H9 (cell line): ENCODE measurements at regions not wholly inside any gene's neighbourhood (a gene's known extent, or its start where the extent isn't known, plus 50 kb on each side); places are given as distances from the start of the nearest gene placed in this dataset.

Experiments used
- DNase-seq: peaks from one replicate; pipeline ENCODE4 v3.0.0-alpha.2; 2017
- H2AFZ ChIP-seq: one replicate; pipeline ENCODE4 v1.6.1; 2013; ENCODE audit warnings: mild to moderate bottlenecking, low read length, control low read depth, moderate library complexity
- H2AK5ac ChIP-seq: 2 replicates; pipeline ENCODE4 v1.6.1; 2013; ENCODE audit warnings: low read length, control low read depth, mixed read lengths; ENCODE audit not compliant: insufficient read length
- H2BK120ac ChIP-seq: one replicate; pipeline ENCODE4 v1.6.1; 2013; ENCODE audit warnings: low read depth, mild to moderate bottlenecking, low read length, control low read depth, inconsistent platforms; ENCODE audit not compliant: poor library complexity, severe bottlenecking
- H2BK12ac ChIP-seq: 2 replicates; pipeline ENCODE4 v1.6.1; 2013; ENCODE audit warnings: low read length, control low read depth, mixed read lengths, low read depth; ENCODE audit not compliant: insufficient read length
- H2BK15ac ChIP-seq: 2 replicates; pipeline ENCODE4 v1.6.1; 2013; ENCODE audit warnings: low read depth, low read length, control low read depth
- H2BK20ac ChIP-seq: one replicate; pipeline ENCODE4 v1.6.1; 2013; ENCODE audit warnings: low read depth, mild to moderate bottlenecking, low read length, control low read depth, inconsistent platforms; ENCODE audit not compliant: poor library complexity, severe bottlenecking
- H2BK5ac ChIP-seq: 2 replicates; pipeline ENCODE4 v1.6.1; 2013; ENCODE audit warnings: low read length, control low read depth, mixed read lengths; ENCODE audit not compliant: insufficient read length
- H3K14ac ChIP-seq: 2 replicates; pipeline ENCODE4 v1.6.1; 2013; ENCODE audit warnings: low read length, control low read depth; ENCODE audit not compliant: insufficient read depth
- H3K18ac ChIP-seq: 2 replicates; pipeline ENCODE4 v1.6.1; 2013; ENCODE audit warnings: low read depth, mild to moderate bottlenecking, mixed read lengths, low read length, control low read depth; ENCODE audit not compliant: insufficient read length
- H3K23ac ChIP-seq: 2 replicates; pipeline ENCODE4 v1.6.1; 2013; ENCODE audit warnings: low read length, control low read depth, mixed read lengths, low read depth; ENCODE audit not compliant: insufficient read length
- H3K23me2 ChIP-seq: 2 replicates; pipeline ENCODE4 v1.6.1; 2013; ENCODE audit warnings: low read depth, mild to moderate bottlenecking, mixed read lengths, low read length, control low read depth; ENCODE audit not compliant: insufficient read length, poor library complexity, severe bottlenecking
- H3K27ac ChIP-seq: 2 replicates; pipeline ENCODE4 v1.5.1; 2013; ENCODE audit warnings: low read length, control low read depth, mixed read lengths, low read depth; ENCODE audit not compliant: insufficient read length
- H3K27me3 ChIP-seq: 2 replicates; pipeline ENCODE4 v1.6.1; 2013; ENCODE audit warnings: low read length, control low read depth, inconsistent platforms; ENCODE audit not compliant: insufficient read depth
- H3K4ac ChIP-seq: 2 replicates; pipeline ENCODE4 v1.6.1; 2013; ENCODE audit warnings: low read depth, mild to moderate bottlenecking, control low read depth, inconsistent platforms, low read length, moderate library complexity
- H3K4me1 ChIP-seq: 2 replicates; pipeline ENCODE4 v1.6.1; 2013; ENCODE audit warnings: low read length, control low read depth, inconsistent platforms; ENCODE audit not compliant: insufficient read depth
- H3K4me2 ChIP-seq: 2 replicates; pipeline ENCODE4 v1.6.1; 2013; ENCODE audit warnings: low read length, control low read depth, mixed read lengths; ENCODE audit not compliant: insufficient read length, insufficient read depth
- H3K56ac ChIP-seq: 2 replicates; pipeline ENCODE4 v1.6.1; 2013; ENCODE audit warnings: low read depth, mild to moderate bottlenecking, mixed read lengths, low read length, control low read depth; ENCODE audit not compliant: insufficient read length
- H3K79me1 ChIP-seq: 2 replicates; pipeline ENCODE4 v1.6.1; 2013; ENCODE audit warnings: low read depth, mild to moderate bottlenecking, moderate library complexity, low read length, control low read depth, inconsistent platforms; ENCODE audit not compliant: insufficient read depth, poor library complexity, severe bottlenecking
- H3K79me2 ChIP-seq: 2 replicates; pipeline ENCODE4 v1.6.1; 2013; ENCODE audit warnings: low read length, control low read depth, inconsistent platforms; ENCODE audit not compliant: insufficient read depth
- H3K9ac ChIP-seq: 2 replicates; pipeline ENCODE4 v1.6.1; 2013; ENCODE audit warnings: low read length, control low read depth, mixed read lengths; ENCODE audit not compliant: insufficient read length; ENCODE audit errors: extremely low read depth
- H3K9me3 ChIP-seq: one replicate; pipeline ENCODE4 v1.6.1; 2013; ENCODE audit warnings: low read depth, low read length, inconsistent platforms; ENCODE audit not compliant: control insufficient read depth
- H3T11ph ChIP-seq: one replicate; pipeline ENCODE4 v1.6.1; 2013; ENCODE audit warnings: mild to moderate bottlenecking, low read length, control low read depth, inconsistent platforms
- H4K20me1 ChIP-seq: one replicate; pipeline ENCODE4 v1.6.1; 2013; ENCODE audit not compliant: control insufficient read depth, insufficient read length, insufficient read depth
- H4K5ac ChIP-seq: 2 replicates; pipeline ENCODE4 v1.6.1; 2013; ENCODE audit warnings: low read depth, mild to moderate bottlenecking, mixed read lengths, low read length, control low read depth; ENCODE audit not compliant: insufficient read length
- H4K8ac ChIP-seq: replicated peaks from 2 replicates; pipeline ENCODE4 v1.6.1; 2013; ENCODE audit warnings: low read length, control low read depth, mixed read lengths, low read depth; ENCODE audit not compliant: insufficient read length
- H4K91ac ChIP-seq: 2 replicates; pipeline ENCODE4 v1.6.1; 2013; ENCODE audit warnings: low read depth, mild to moderate bottlenecking, moderate library complexity, mixed read lengths, low read length, control low read depth; ENCODE audit not compliant: insufficient read length
- H3K27ac Mint-ChIP-seq, 3 experiments: 2 replicates in 2 of 3; 3 replicates in 1 of 3; pipeline ENCODE4 v1.8.0; 2020 to 2021; ENCODE audit warnings: mixed read lengths in 3 of 3, mild to moderate bottlenecking in 1 of 3, moderate library complexity in 1 of 3
- H3K27me3 Mint-ChIP-seq: 2 replicates; pipeline ENCODE4 v1.8.0; 2021; ENCODE audit warnings: low read depth, mild to moderate bottlenecking, moderate library complexity, mixed read lengths
- H3K36me3 Mint-ChIP-seq, 3 experiments: 2 replicates in 2 of 3; 3 replicates in 1 of 3; pipeline ENCODE4 v1.8.0; 2020 to 2021; ENCODE audit warnings: low read depth in 3 of 3, mixed read lengths in 3 of 3; ENCODE audit not compliant: insufficient read depth in 1 of 3
- H3K4me1 Mint-ChIP-seq, 2 experiments: 2 replicates each; pipeline ENCODE4 v1.8.0; 2020; ENCODE audit warnings: mixed read lengths in 2 of 2
- H3K4me3 Mint-ChIP-seq, 2 experiments: 2 replicates in 1 of 2; 3 replicates in 1 of 2; pipeline ENCODE4 v1.8.0; 2020 to 2021; ENCODE audit warnings: mild to moderate bottlenecking in 2 of 2, mixed read lengths in 2 of 2, moderate library complexity in 1 of 2
- H3K9me3 Mint-ChIP-seq, 2 experiments: 2 replicates in 1 of 2; 3 replicates in 1 of 2; pipeline ENCODE4 v1.8.0; 2020; ENCODE audit warnings: mild to moderate bottlenecking in 2 of 2, mixed read lengths in 2 of 2, moderate library complexity in 1 of 2
- CTCF ChIP-seq: fragments of 200-600 bp; sonication (generic); conservative IDR thresholded peaks from 3 replicates; pipeline ENCODE4 v1.8.0; 2021; ENCODE audit warnings: antibody characterized with exemption, mild to moderate bottlenecking
- WGBS: extraction: QIAGEN DNeasy Blood & Tissue Kit; methylation state at CpG from one replicate; pipeline ENCODE4 v1.1.7; 2013; ENCODE audit warnings: missing lambda C conversion rate, low lambda C conversion rate, mixed read lengths; ENCODE audit not compliant: insufficient read length; ENCODE audit errors: extremely low coverage; 5-methylcytosine and 5-hydroxymethylcytosine counted together

GRCh38 chr3:66808891-66809594 lies 189.1 kb upstream of the KBTBD8 start:
- Histone ChIP-seq H3T11ph (no peak overlapping the region), H4K91ac (no peak overlapping the region), H3K27me3 (no peaks in the 10 kb centered on the region), H4K5ac (no peak overlapping the region), H3K79me2 (no peaks in the 10 kb centered on the region), H2BK20ac (no peak overlapping the region), H3K23me2 (no peaks in the 10 kb centered on the region), H2BK12ac (no peak overlapping the region), H3K23ac (no peak overlapping the region), H4K20me1 (no peaks in the 10 kb centered on the region), H3K4me2 (no peak overlapping the region), H3K9ac (no peak overlapping the region), H2BK120ac (no peak overlapping the region), H2BK5ac (no peak overlapping the region), H3K79me1 (no peaks in the 10 kb centered on the region), H3K56ac (no peak overlapping the region), H3K18ac (no peak overlapping the region), H3K9me3 (no peaks in the 10 kb centered on the region), H2AFZ (no peak overlapping the region), H2AK5ac (no peak overlapping the region), H3K14ac (no peak overlapping the region), H4K8ac (no peak overlapping the region), H3K4ac (no peak overlapping the region), H3K27ac (no peak overlapping the region), H3K4me1 (no peaks in the 10 kb centered on the region), H2BK15ac (no peak overlapping the region)
- TF ChIP-seq CTCF = no peak
- no peak for DNase-seq
- Mint-ChIP-seq H3K27me3 (no peaks in the 10 kb centered on the region), H3K36me3 (no peaks in the 10 kb centered on the region), H3K27ac (no peak overlapping the region), H3K4me3 (no peak overlapping the region), H3K4me1 (peaks cover 3 to 5% of the 10 kb centered on the region in 2 experiments; a peak in 3 of 4 replicates), H3K9me3 (peaks cover 0 to 3% of the 10 kb centered on the region in 2 experiments; a peak in 2 of 5 replicates)
- no CpG with 5 or more reads among the region's 6 CpGs for WGBS
